ENCODE measurements at regions not wholly inside any gene's neighbourhood (a gene's known extent, or its start where the extent isn't known, plus 50 kb on each side); places are given as distances from the start of the nearest gene placed in this dataset.

DNA sequence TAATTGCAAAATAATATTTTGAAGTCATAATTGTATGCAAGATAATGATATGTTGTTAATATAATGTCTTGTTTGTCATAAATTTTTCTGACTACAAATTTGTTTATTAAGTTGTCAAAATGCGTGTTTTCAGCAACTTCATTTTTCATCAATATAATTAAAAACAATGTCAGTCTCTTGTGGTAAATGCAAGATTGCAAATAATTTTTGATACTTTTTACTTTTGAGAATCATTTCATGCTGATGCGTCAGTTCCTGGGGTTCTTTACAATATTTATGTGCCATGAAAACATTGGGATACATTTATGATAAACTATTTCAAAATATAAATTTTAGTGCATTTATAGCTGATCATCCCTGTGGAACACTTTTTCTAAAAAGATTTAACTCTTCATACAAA, 1504.8 kb downstream of the BRD1 start:
- Mint-ChIP-seq H3K36me3 (ENCODE audit: low read depth) (peaks cover 5% of the 10 kb centered on the region), H3K27me3 (ENCODE audit: insufficient read depth) (peaks cover 4% of the 10 kb centered on the region; the same call in 1 of the 2 replicates), H3K4me1 (ENCODE audit: low read depth) (no peaks in the 10 kb centered on the region), H3K4me3 (no peak overlapping the region), H3K9me3 (peaks cover 78% of the 10 kb centered on the region), H3K27ac (no peak overlapping the region)
- TF ChIP-seq, protein P1, sequence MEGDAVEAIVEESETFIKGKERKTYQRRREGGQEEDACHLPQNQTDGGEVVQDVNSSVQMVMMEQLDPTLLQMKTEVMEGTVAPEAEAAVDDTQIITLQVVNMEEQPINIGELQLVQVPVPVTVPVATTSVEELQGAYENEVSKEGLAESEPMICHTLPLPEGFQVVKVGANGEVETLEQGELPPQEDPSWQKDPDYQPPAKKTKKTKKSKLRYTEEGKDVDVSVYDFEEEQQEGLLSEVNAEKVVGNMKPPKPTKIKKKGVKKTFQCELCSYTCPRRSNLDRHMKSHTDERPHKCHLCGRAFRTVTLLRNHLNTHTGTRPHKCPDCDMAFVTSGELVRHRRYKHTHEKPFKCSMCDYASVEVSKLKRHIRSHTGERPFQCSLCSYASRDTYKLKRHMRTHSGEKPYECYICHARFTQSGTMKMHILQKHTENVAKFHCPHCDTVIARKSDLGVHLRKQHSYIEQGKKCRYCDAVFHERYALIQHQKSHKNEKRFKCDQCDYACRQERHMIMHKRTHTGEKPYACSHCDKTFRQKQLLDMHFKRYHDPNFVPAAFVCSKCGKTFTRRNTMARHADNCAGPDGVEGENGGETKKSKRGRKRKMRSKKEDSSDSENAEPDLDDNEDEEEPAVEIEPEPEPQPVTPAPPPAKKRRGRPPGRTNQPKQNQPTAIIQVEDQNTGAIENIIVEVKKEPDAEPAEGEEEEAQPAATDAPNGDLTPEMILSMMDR (IDR thresholded peaks at IDR 0.05): no peak
- DNase-seq: no peak

DNA sequence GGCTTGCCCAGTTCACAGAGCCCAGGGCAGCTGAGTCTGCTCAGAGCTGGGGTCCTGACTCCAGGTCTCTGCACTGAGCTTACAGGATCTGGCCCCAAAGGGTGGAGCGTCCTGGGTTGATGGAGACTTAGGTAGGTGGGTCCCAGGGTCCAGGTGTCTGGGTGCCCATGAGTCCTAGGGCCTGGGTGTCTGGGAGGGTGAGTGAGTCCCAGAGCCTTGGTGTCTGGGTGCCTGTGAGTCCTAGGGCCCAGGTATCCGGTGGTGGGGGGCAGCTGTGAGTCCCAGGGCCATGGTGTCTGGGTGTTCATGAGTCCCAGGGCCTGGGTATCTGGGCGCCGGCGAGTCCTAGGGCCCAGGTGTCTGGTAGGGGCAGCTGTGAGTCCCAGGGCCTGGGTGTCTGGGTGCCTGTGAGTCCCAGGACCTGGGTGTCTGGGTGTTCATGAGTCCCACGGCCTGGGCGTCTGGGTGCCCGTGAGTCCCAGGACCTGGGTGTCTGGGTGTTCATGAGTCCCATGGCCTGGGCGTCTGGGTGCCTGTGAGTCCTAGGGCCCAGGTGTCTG, 1505.6 kb downstream of the BRD1 start:
- H3K27ac Mint-ChIP-seq: no peak overlapping the region
- no peaks in the 10 kb centered on the region; the same call in 1 of the 2 replicates for H3K36me3 Mint-ChIP-seq (ENCODE audit: low read depth)
- no peak overlapping the region for H3K4me3 Mint-ChIP-seq
- no peaks in the 10 kb centered on the region for H3K4me1 Mint-ChIP-seq (ENCODE audit: low read depth)
- peaks cover 4% of the 10 kb centered on the region for H3K27me3 Mint-ChIP-seq (ENCODE audit: insufficient read depth)
- no peak for DNase-seq
- TF ChIP-seq, protein P1 (IDR thresholded peaks at IDR 0.05): no peak
- peaks cover 78% of the 10 kb centered on the region for H3K9me3 Mint-ChIP-seq

DNA sequence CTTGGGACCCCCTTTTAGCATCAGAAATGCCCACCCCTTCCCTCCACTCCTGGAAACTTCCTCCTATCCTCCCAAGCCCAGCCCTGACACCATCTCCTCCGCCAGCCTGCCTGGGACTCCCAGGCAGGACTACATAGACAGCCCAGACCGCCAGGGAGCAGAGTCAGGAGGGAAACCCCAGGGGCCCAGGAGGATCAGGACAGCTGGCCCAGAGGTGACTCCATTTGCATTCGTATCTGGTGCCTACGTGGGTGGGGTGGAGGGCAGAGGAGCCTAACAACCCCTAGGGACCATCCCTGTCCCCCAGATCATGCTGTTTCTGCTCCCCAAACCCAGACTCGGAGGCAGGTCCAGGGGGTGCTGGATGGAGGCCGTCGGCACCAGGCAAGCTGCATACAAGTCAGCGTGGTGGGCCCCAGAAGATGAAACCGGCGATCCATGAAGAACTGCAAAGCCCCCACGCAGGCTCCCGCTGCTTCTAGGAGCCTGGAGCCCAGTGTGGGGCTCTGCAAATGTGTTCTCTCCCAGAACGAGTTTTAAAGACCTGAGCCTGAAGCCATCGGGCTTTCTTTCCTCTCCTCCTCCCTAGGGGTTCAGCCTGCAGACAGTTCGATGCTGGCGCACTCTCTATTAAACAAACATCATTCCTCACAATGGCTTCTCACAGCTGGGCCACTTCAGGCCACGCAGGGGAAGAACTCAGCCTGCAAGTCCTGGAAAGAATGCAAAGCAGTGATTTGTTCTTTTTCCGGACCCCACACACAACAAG, 1506.8 kb downstream of the BRD1 start:
- Mint-ChIP-seq H3K27me3 (ENCODE audit: insufficient read depth) (peaks cover 4% of the 10 kb centered on the region), H3K4me1 (ENCODE audit: low read depth) (no peaks in the 10 kb centered on the region), H3K4me3 (no peak overlapping the region), H3K9me3 (peaks cover 77% of the 10 kb centered on the region), H3K27ac (no peak overlapping the region), H3K36me3 (ENCODE audit: low read depth) (no peaks in the 10 kb centered on the region; the same call in 1 of the 2 replicates)
- TF ChIP-seq, protein P1 (IDR thresholded peaks at IDR 0.05): no peak
- DNase-seq: no peak

DNA sequence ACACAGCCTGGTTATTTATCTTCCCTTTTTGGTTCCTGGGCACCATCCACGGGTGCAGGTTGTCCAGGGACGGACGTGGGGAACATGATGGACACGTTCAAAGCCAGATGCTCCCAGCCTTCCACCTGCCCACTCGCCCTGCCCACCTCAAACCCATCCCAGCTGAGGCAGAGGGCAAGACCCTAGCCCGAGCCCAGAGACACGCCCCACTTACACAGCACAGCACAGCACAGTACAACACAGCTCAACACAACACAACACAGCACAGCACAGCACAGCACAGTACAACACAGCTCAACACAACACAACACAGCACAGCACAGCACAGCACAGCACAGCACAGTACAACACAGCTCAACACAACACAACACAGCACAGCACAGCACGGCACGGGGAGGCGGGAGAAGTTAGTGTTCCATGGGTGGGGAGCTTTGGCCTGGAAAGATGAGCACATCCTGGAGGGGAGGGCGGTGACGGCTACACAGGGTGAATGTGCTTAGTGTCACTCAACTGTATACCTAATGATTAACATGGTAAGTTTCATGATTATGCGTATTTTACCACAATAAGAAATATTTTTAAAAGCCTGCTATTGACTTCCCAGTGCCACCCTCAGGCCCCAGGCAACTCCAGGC, 1507.5 kb downstream of the BRD1 start:
- Mint-ChIP-seq H3K27me3 (ENCODE audit: insufficient read depth) (peaks cover 4% of the 10 kb centered on the region), H3K36me3 (ENCODE audit: low read depth) (no peaks in the 10 kb centered on the region; the same call in 1 of the 2 replicates), H3K27ac (no peak overlapping the region), H3K4me3 (no peak overlapping the region), H3K9me3 (peaks cover 77% of the 10 kb centered on the region), H3K4me1 (ENCODE audit: low read depth) (no peaks in the 10 kb centered on the region)
- DNase-seq: no peak
- TF ChIP-seq, protein P1 (IDR thresholded peaks at IDR 0.05): no peak

DNA sequence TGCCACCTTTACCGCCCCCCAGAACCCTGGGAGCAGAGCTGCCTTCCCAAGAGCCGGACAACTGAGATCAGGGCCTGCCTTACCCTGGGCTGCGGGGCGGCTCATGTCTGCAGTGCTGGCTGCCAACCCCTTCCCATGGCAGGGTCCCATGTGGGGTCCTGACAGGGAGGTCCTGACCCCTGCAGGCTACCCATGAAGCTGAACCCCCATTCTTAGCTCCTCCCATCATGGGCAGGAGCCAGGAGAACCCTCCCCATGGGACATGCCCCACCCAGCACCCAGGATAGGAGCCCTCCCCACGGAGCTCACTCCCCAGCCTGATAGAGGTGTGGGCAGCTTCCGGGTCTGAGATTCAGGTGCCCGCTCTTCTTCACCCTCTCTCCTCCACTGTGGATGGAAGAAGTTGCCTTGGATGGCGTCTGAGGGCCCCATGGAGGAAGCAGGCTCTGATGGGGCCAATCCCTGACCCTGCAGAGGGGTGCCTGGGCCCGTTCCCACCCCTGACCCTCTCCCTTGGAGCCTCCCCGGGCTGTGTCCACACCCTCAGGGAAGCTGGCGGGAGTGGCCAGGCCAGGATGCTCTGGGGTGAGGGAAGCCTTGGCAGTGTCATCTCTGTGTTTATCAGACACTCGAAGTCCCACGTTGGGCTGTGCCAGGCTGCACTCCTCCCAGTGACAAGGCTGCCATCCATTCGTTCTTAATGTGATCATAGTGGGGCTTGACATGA, 1508.2 kb downstream of the BRD1 start:
- no peaks in the 10 kb centered on the region; the same call in 1 of the 2 replicates for H3K36me3 Mint-ChIP-seq (ENCODE audit: low read depth)
- no peaks in the 10 kb centered on the region for H3K4me1 Mint-ChIP-seq (ENCODE audit: low read depth)
- no peak for DNase-seq
- H3K9me3 Mint-ChIP-seq: peaks cover 78% of the 10 kb centered on the region
- H3K27ac Mint-ChIP-seq: no peak overlapping the region
- TF ChIP-seq, protein P1 (IDR thresholded peaks at IDR 0.05): no peak
- peaks cover 4% of the 10 kb centered on the region for H3K27me3 Mint-ChIP-seq (ENCODE audit: insufficient read depth)
- H3K4me3 Mint-ChIP-seq: no peak overlapping the region
